HG03439 (cell line): ENCODE measurements at regions not wholly inside any gene's neighbourhood (a gene's known extent, or its start where the extent isn't known, plus 50 kb on each side); places are given as distances from the start of the nearest gene placed in this dataset.

Source experiments
- ATAC-seq: cut with Tn5 transposase; IDR thresholded peaks from one replicate; pipeline ENCODE4 v1.9.1; 2021; ENCODE audit warnings: mild to moderate bottlenecking, moderate library complexity; ENCODE audit not compliant: unreplicated experiment

- ATAC-seq, result no peak
These were observed 104.5 kb upstream of the ZNF521 start for GRCh38 chr18:25456334-25457010.

DNA sequence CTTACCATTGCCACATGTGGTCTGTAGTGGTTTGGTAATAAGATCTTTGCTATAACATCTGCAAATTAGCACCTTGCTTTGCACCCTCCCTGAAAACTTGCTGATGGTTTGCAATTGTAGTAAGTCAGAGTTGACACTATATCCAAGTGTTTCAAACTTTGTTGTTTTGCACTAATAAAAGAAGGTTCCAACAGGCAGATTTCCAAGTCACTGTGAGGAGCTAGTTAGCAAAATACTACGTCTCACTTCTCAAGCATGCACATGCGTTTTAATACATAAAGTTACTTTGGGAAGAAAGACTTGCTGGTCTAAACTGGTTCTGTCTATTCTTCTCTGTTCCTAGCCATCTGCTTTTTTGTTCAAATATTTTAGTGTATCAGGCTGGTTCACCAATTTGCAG is 103.7 kb upstream of the ZNF521 start:
- no peak for ATAC-seq

GRCh38 chr18:25455159-25455558 is 103.2 kb upstream of the ZNF521 start:
- ATAC-seq, result no peak

DNA sequence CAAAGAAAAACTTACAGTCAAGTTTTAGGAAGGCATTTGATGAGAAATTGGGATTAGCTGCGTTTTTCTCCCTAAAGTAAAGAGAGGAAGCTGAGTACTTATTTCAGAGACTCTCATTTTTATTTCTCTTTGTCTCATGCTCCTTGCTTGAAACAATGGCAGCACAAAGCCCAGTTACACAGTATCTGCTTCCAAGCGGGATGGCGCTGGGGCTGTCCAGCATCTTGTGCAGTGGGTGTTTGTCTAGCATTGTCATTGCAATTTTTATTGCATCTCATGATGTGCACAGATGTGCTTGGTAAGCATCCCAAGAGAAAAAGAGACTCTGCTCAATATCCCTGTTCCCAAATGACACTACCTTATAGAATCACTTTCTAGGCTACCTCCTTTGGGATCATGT is 102.8 kb upstream of the ZNF521 start:
- no peak for ATAC-seq

GRCh38 chr18:25454270-25454659 is 102.3 kb upstream of the ZNF521 start:
- ATAC-seq, result no peak

DNA sequence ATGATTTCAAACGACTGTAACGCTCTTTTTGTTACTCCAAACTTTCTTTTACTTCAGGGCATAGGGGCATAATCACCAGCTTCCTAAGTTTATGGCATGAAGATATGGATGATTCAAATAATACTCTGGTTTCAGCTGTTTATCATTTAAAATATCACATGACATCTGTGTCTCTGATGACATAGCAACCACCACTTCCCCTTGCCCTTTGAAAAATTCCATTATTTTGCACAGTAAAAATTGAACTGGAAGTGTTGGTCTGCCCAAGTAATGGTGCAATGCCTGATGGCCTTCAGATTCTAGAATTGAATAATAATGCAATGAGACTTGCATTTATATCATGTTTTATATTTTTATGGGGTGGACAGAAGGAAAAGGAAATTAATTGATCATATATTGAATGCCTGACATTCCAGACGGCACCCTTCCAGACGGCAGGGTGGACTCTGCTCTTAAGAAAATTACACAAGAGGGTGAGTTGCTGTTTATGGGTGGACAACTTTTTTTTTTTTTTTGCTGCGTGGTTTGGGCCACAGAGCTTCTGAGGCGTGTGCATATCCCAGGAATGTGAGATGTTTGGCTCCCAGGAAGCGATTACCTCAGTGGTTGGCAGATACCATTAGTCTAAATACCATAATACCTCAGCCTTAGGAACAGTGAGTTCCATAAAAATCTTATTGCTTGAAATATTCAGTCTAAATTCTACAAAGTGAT is 101.7 kb upstream of the ZNF521 start:
- no peak for ATAC-seq

DNA sequence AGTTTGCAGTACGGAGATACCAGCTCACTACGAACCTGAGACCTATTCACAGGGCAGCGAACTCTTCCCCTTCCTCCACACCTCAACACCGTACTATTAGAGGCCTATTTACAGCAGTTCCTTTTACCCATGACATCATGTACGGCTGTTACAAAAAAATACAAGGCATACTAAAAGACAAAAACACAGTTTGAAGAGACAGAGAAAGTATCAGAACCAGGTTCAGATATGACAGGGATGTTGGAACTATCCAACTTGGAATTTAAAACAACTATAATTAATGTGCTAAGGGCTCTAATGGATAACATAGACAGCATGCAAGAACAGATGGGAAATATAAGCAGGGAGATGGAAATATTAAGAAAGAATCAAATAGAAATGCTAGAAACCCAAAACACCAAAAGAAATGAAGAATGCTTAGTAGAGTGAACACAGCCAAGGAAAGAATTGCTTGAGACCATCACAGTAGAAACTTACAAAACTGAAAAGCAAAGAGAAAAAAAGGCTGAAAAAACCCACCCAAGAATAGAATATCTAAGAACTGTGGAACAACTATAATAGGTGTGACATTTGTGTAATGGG is 99.2 kb upstream of the ZNF521 start:
- ATAC-seq, result no peak

DNA sequence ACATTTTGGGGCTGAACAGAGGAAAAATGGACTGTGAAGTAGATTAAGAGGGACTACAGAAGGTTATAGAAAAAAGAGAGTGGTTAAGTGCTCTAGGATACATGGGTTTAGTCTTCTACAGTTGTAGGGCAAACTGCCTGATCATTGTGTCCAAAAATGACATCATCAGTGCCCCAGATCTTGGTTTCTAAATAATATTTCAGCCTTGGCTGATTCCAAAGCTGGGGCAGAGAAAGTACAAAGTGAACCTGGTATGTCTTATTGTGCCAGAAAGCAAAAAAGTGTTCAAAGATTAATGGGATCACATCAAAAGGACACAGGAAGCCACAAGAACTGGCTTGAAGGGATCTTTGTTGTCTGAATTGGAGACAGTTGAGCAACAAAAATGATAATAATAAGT is 97.1 kb upstream of the ZNF521 start:
- ATAC-seq, result no peak

DNA sequence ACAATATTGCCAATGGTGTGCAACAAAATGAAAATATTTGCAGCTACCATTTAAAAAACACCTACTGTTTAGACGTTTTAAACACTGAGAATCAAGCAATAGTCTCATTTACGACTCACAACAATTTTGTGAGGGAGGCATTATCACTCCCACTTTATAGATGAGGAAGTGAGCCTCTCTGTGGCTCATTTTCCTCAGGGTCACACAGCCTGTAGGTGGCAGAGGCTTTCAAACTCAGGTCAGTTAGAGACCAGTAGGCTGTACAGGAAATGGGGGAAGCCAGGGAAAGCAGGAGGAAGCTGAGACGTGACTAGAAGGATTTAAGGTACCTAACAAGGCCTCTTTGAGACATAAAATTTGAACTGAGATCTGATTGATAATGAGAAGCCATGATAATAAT is 95.0 kb upstream of the ZNF521 start:
- no peak for ATAC-seq

DNA sequence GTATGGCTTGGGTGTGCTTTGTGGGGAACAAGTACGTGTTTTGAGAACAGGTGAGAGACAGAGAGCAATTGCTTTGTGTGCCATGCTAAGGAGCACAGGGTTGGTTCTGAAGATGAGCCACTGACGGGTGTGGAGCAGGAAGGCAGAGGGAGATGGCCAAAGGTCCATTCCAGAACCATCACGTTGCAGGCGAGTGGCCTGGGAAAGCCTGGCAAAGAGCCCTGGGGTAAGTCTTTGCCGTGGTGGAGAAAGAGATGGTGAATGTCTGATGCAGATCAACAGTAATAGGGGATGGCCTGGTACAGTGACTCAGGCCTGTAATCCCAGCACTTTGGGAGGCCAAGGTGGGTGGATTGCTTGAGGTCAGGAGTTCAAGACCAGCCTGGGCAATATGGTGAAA is 93.5 kb upstream of the ZNF521 start:
- no peak for ATAC-seq

DNA sequence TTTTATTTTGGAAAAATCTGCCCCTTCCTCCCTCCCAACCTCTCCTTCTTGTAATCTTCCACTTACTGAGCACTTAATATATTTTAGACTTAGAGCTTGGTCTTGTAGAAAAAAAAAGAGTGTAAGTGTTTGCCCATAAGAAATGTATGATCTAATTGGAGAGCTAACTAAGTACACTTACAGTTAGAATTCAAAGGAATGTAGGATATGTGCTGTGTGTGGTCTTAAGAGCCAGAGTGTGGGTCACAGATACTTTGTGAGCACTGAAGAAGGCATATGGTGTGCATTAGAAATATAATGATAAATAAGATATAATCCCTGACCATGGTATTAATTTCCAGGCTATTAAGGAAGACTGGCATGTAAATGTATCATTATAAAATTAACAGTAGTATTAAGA is 91.8 kb upstream of the ZNF521 start:
- ATAC-seq, result no peak

DNA sequence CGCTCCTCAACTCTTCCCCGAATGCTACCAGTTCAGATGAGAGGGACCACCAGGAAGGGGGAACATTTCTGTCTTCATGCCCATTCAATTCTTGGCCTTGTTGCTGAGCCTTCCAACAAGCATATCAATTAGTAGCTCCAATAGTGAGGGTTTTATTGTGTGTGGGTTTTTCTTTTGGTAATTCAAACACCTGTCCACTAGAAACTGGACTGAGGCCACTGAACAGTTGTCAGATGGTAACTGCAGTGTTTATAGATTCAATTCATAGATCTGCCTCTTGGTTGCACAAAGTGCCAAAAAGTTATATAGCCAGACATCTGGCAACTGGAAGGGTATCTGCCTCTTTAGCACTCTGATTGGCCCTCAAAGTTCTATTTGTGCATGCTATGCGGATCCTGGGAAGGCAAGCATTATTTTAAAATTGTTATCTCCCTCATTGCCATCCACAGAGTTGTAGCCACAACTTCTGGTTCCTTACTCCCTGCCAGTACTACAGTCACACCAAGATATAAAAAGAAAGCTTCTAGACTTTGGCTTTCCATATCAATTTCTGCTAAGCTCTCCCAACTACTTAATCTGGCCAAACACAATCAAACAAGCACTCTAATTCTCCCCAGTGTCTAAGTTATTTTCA is 83.3 kb upstream of the ZNF521 start:
- ATAC-seq, result no peak

- no peak for ATAC-seq
These were observed 82.8 kb upstream of the ZNF521 start for GRCh38 chr18:25434745-25435144.

GRCh38 chr18:25433590-25433989 is 81.6 kb upstream of the ZNF521 start:
- no peak for ATAC-seq

DNA sequence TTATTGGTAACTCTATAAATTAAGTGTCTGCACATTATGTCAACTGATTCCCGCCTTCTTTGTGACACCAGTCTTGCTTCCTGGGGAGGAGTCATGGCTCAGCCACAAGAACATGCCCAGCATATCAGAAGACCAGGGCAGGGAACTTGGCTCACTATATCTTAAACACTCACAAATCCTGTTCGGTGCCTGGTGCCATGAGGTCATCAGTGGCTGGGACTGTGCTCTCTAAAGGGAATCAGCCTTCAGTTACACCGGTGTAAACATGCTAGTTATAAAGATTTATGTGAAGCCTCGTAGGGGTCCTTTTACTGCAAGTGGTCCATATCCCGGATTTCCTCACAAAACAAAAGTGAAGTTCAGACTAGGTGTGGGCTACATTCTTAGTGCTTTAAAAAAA is 73.1 kb upstream of the ZNF521 start:
- ATAC-seq, result no peak

DNA sequence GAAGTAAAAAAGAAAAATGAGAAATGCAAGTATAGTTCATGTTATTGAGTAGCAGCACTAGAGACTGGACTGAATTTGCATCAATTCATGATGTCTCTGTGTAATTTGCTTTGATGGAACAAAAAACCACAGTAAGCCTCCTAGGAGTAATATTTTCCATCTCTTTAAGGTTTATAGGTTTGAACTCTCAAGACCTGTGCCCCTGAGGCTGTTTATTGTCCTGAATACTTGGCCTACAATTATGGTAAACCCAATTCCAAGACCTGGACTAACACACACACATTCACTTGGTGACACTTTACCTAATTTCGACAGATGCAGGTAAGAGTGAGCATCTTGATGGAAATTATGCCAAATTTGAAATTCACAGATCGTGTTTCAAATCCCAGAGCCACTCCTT is 71.8 kb upstream of the ZNF521 start:
- no peak for ATAC-seq

GRCh38 chr18:25423267-25423666 is 71.3 kb upstream of the ZNF521 start:
- no peak for ATAC-seq

- no peak for ATAC-seq
These were observed 70.3 kb upstream of the ZNF521 start for GRCh38 chr18:25422230-25422629.

DNA sequence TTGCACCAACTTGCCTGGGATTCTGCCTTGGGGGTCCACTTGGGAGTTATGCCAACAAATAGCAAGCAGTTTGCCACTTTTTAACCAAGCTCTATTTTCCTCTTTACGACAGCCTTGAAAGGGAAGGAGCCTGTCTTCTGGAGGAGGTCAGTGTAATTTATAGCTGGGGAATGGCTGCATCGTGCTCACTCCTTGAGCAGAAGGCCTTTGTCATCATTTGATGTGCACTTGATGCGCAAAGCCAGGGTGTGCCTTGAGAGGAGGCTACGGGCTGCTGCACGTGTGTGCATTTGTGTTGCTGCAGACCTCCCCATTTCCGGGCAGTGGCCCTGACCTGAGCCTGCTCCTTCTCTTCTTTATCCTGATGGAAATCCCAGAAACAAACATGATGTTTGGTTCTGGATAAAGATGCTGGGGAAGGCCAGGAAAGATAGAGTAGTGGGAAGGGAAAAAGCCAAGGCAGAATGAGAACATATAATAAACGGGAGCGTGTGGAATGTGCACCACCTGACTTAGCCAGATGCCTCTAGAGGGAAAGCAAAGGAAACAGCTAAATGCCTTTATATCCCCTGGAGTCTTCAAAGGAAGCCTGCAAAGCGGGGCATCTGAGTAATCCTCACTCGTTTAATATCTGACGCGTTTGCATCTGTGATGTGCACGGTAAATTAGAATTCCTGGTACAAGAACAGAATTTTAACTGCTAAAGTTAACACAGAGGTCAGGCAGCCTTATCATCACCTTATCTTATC is 68.3 kb upstream of the ZNF521 start:
- no peak for ATAC-seq

DNA sequence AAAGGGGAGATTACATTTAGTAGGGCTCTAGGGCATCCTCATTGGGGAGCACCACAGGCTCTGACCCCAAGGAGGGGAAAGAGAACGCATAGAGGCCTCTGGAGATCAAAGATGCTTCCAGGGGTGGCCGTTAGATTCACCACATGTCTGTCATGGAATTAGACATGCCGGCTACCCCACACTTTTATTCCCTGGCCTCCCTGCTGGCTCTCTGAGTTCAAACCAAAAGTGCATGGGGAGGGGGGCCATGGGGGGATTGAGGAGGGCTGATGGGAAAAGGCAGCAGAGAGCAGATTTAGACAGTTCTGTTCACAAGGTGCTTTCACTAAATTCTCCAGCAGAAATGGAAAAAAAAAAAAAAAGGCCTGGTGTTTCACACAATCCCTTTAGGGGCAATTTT is 64.4 kb upstream of the ZNF521 start:
- ATAC-seq, result no peak

DNA sequence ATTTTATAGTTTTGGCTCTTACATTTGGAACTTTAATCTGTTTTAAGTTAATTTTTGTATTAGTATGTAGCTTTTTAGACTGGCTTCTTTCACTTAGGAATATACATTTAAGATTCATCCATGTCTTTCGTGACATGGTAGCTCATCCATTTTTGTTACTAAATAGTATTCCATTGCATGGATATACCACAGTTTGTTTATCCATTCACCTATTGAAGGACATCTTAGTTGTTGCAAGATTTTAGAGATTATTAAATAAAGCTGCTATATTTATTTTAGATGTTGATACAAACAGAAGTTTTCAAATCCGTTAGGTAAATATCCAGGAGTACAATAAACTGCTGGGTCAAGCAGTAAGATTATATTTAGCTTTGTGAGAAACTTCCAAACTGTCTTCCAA is 58.0 kb upstream of the ZNF521 start:
- ATAC-seq, result no peak
